ENCODE measurements at regions not wholly inside any gene's neighbourhood (a gene's known extent, or its start where the extent isn't known, plus 50 kb on each side); places are given as distances from the start of the nearest gene placed in this dataset.

GRCh38 chrX:55908661-55909212 is 191.2 kb downstream of the RRAGB start:
- TF ChIP-seq CTCF (IDR thresholded peaks at IDR 0.05), result no peak
- no peak for TF ChIP-seq POLR2AphosphoS5 (IDR thresholded peaks at IDR 0.05)
- TF ChIP-seq POLR2A (IDR thresholded peaks at IDR 0.05), result no peak

All from suprapubic skin (tissue), 4 donors.